Smooth muscle cell (in vitro differentiated cells): ENCODE measurements at regions not wholly inside any gene's neighbourhood (a gene's known extent, or its start where the extent isn't known, plus 50 kb on each side); places are given as distances from the start of the nearest gene placed in this dataset.
A peak's percentile ranks its signal among the peaks of the same experiment; 100 is the strongest.

ENCODE experiments used
- DNase-seq: peaks from one replicate; lab custom pipeline; 2025; ENCODE audit not compliant: unreplicated experiment; lab: John Stamatoyannopoulos, UW
- H2AFZ ChIP-seq: fragments of 200-600 bp; sonication (generic); 2 replicates; pipeline ENCODE4 v1.6.0; 2016; ENCODE audit warnings: antibody characterized with exemption, low read depth, mild to moderate bottlenecking
- H3F3A ChIP-seq: fragments of 200-600 bp; sonication (generic); 2 replicates; pipeline ENCODE4 v1.6.0; 2017; ENCODE audit warnings: antibody characterized with exemption, low read depth
- H3K27ac ChIP-seq: fragments of 200-600 bp; sonication (generic); 2 replicates; pipeline ENCODE4 v1.5.1; 2016; ENCODE audit warnings: low read depth, mild to moderate bottlenecking
- H3K27me3 ChIP-seq: fragments of 200-600 bp; sonication (generic); 2 replicates; pipeline ENCODE4 v1.6.1; 2016; ENCODE audit warnings: low read depth, mild to moderate bottlenecking
- H3K36me3 ChIP-seq: fragments of 200-600 bp; sonication (generic); 2 replicates; pipeline ENCODE4 v1.5.1; 2016; ENCODE audit warnings: low read depth
- H3K4me1 ChIP-seq: fragments of 200-600 bp; sonication (generic); 2 replicates; pipeline ENCODE4 v1.5.1; 2016; ENCODE audit warnings: low read depth
- H3K4me2 ChIP-seq: fragments of 200-600 bp; sonication (generic); 2 replicates; pipeline ENCODE4 v1.6.0; 2016; ENCODE audit warnings: mild to moderate bottlenecking
- H3K4me3 ChIP-seq: fragments of 200-600 bp; sonication (generic); 2 replicates; pipeline ENCODE4 v1.5.1; 2016; ENCODE audit warnings: mild to moderate bottlenecking
- H3K79me2 ChIP-seq: fragments of 200-600 bp; sonication (generic); 2 replicates; pipeline ENCODE4 v1.6.0; 2016; ENCODE audit warnings: low read depth, mild to moderate bottlenecking
- H3K9ac ChIP-seq: fragments of 200-600 bp; sonication (generic); 2 replicates; pipeline ENCODE4 v1.6.0; 2016; ENCODE audit warnings: low read depth
- H3K9me3 ChIP-seq: fragments of 200-600 bp; sonication (generic); replicated peaks from 2 replicates; pipeline ENCODE4 v1.5.1; 2016; ENCODE audit warnings: low read depth
- H4K20me1 ChIP-seq: fragments of 200-600 bp; sonication (generic); 2 replicates; pipeline ENCODE4 v1.6.0; 2016; ENCODE audit warnings: low read depth
- CTCF ChIP-seq: fragments of 200-600 bp; sonication (generic); IDR thresholded peaks from 2 replicates; pipeline ENCODE4 v1.5.1; 2017; ENCODE audit warnings: borderline replicate concordance, mild to moderate bottlenecking, antibody characterized with exemption; ENCODE audit not compliant: insufficient read depth, poor library complexity, severe bottlenecking
- whole genome bisulfite sequencing: methylation state at CpG from one replicate; pipeline ENCODE4 v1.1.7; 2016; ENCODE audit warnings: low lambda C conversion rate; 5-methylcytosine and 5-hydroxymethylcytosine counted together

DNA sequence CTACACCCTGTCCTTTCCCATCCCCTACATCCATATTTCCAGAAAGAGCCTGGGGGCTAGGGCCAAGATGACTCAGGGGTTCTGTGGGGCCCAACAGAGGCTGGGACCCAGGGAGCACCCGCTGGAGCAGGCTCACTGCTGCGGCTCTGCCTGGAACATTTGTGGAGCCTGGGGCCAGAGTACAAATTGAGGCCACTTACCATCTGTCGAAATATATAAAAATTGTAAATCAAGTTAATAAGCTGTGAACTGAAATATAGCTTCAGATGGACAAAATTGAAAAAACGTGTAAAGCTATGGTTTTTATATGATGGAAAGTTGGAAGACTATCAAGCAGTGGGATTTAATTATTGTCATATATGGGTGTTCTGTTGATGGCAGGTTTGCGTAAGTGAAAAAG lies 82.9 kb upstream of the ATXN1 start:
- Histone ChIP-seq H3K27me3 (no peaks in the 10 kb centered on the region), H3K27ac (no peak overlapping the region), H3K4me1 (no peaks in the 10 kb centered on the region), H2AFZ (no peak overlapping the region), H3K9ac (no peak overlapping the region), H3K36me3 (no peaks in the 10 kb centered on the region), H3F3A (no peaks in the 10 kb centered on the region), H3K9me3 (no peaks in the 10 kb centered on the region), H3K79me2 (no peaks in the 10 kb centered on the region), H4K20me1 (no peaks in the 10 kb centered on the region), H3K4me2 (no peak overlapping the region), H3K4me3 (no peak overlapping the region)
- WGBS: 87% methylated on average over 5 of the region's 5 CpGs
- no peak for DNase-seq
- no peak for TF ChIP-seq CTCF

DNA sequence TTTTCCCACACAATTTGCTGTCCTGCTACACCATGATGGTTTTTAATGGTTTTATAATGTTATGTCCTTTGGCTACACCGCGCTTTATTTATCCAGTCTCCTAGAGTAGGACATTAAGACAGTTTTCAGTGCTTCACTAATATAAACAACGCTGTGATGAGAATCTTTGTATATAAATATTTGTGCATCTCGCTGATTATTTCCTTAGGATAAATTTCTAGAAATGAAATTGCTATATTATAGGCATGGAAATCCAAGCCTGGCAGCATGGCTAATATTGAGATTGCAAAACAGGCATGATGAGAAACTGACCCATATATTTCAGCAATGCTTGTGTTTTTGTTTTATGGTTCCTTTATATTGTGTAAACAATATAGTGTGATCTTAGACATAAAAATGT lies 81.4 kb upstream of the ATXN1 start:
- no peak overlapping the region for H3K9ac ChIP-seq
- no peaks in the 10 kb centered on the region for H3K4me1 ChIP-seq
- no peaks in the 10 kb centered on the region for H4K20me1 ChIP-seq
- H3K4me3 ChIP-seq: no peak overlapping the region
- no peak for TF ChIP-seq CTCF
- H3F3A ChIP-seq: no peaks in the 10 kb centered on the region
- no peaks in the 10 kb centered on the region for H3K36me3 ChIP-seq
- no peaks in the 10 kb centered on the region for H3K9me3 ChIP-seq
- H2AFZ ChIP-seq: no peak overlapping the region
- no peaks in the 10 kb centered on the region for H3K79me2 ChIP-seq
- H3K27me3 ChIP-seq: no peaks in the 10 kb centered on the region
- over 99% methylated on average over 4 of the region's 4 CpGs for WGBS
- no peak overlapping the region for H3K4me2 ChIP-seq
- no peak for DNase-seq
- no peak overlapping the region for H3K27ac ChIP-seq

DNA sequence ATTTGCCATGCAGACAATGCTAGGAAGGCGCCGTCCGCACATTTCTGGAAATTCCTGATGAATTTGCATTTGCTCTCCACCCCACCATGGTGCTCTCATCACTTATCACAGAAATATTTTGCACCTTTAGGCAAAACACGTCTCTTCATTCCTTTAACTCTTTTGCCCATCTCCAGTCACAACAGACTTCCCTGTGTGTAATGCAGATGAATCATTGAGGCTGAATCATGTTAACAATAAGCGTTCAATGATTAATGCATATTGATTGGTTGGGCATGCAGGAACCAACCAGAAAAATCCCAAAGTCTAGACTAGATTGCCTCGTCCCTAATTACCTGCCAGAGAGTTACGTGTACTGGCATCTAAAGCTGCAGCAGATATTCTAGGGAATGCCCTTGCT lies 80.0 kb upstream of the ATXN1 start:
- Histone ChIP-seq H3F3A (no peaks in the 10 kb centered on the region), H3K4me2 (no peak overlapping the region), H4K20me1 (no peaks in the 10 kb centered on the region), H3K9ac (no peak overlapping the region), H3K27me3 (no peaks in the 10 kb centered on the region), H3K79me2 (no peaks in the 10 kb centered on the region), H3K27ac (no peak overlapping the region), H3K4me1 (peaks cover 8% of the 10 kb centered on the region), H3K36me3 (no peaks in the 10 kb centered on the region), H3K4me3 (no peak overlapping the region), H3K9me3 (no peaks in the 10 kb centered on the region), H2AFZ (no peak overlapping the region)
- TF ChIP-seq CTCF: no peak
- no peak for DNase-seq
- WGBS: 88% methylated on average over 7 of the region's 7 CpGs

DNA sequence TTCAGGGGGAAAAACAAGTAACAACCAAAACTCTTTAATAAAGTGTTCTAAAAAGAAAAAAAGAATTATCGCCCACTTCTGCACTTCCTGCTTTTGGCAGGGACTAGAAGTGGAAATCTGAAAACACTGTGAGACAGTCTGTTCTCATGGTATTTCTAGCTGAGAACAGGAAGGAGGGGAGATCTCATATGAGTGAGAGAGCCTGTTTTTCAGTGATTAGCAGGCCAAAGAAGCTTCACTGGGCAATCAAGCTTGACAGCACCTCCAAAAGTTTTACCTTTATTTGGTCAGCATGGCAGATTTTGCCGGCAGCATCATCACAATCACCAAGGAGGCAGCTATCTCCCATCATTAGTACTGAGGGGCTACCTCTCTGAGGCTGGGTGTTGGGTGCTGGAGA lies 79.5 kb upstream of the ATXN1 start:
- no peak overlapping the region for H3K27ac ChIP-seq
- no peaks in the 10 kb centered on the region for H4K20me1 ChIP-seq
- no peaks in the 10 kb centered on the region for H3K79me2 ChIP-seq
- no peak for TF ChIP-seq CTCF
- 95% methylated on average over 2 of the region's 2 CpGs for WGBS
- H3K27me3 ChIP-seq: no peaks in the 10 kb centered on the region
- peak overlapping the region; percentile 36 for H2AFZ ChIP-seq
- no peak for DNase-seq
- H3K9me3 ChIP-seq: no peaks in the 10 kb centered on the region
- no peak overlapping the region for H3K4me3 ChIP-seq
- no peak overlapping the region for H3K4me2 ChIP-seq
- no peaks in the 10 kb centered on the region for H3K36me3 ChIP-seq
- peaks cover 2% of the 10 kb centered on the region for H3F3A ChIP-seq
- H3K4me1 ChIP-seq: peaks cover 9% of the 10 kb centered on the region
- no peak overlapping the region for H3K9ac ChIP-seq
